Smooth muscle cell (in vitro differentiated cells): ENCODE measurements at regions not wholly inside any gene's neighbourhood (a gene's known extent, or its start where the extent isn't known, plus 50 kb on each side); places are given as distances from the start of the nearest gene placed in this dataset.

Experiments used
- DNase-seq: peaks from one replicate; lab custom pipeline; 2025; ENCODE audit not compliant: unreplicated experiment; lab: John Stamatoyannopoulos, UW
- H2AFZ ChIP-seq: fragments of 200-600 bp; sonication (generic); 2 replicates; pipeline ENCODE4 v1.6.0; 2016; ENCODE audit warnings: antibody characterized with exemption, low read depth, mild to moderate bottlenecking
- H3F3A ChIP-seq: fragments of 200-600 bp; sonication (generic); 2 replicates; pipeline ENCODE4 v1.6.0; 2017; ENCODE audit warnings: antibody characterized with exemption, low read depth
- H3K27ac ChIP-seq: fragments of 200-600 bp; sonication (generic); 2 replicates; pipeline ENCODE4 v1.5.1; 2016; ENCODE audit warnings: low read depth, mild to moderate bottlenecking
- H3K27me3 ChIP-seq: fragments of 200-600 bp; sonication (generic); 2 replicates; pipeline ENCODE4 v1.6.1; 2016; ENCODE audit warnings: low read depth, mild to moderate bottlenecking
- H3K36me3 ChIP-seq: fragments of 200-600 bp; sonication (generic); 2 replicates; pipeline ENCODE4 v1.5.1; 2016; ENCODE audit warnings: low read depth
- H3K4me1 ChIP-seq: fragments of 200-600 bp; sonication (generic); 2 replicates; pipeline ENCODE4 v1.5.1; 2016; ENCODE audit warnings: low read depth
- H3K4me2 ChIP-seq: fragments of 200-600 bp; sonication (generic); 2 replicates; pipeline ENCODE4 v1.6.0; 2016; ENCODE audit warnings: mild to moderate bottlenecking
- H3K4me3 ChIP-seq: fragments of 200-600 bp; sonication (generic); 2 replicates; pipeline ENCODE4 v1.5.1; 2016; ENCODE audit warnings: mild to moderate bottlenecking
- H3K79me2 ChIP-seq: fragments of 200-600 bp; sonication (generic); 2 replicates; pipeline ENCODE4 v1.6.0; 2016; ENCODE audit warnings: low read depth, mild to moderate bottlenecking
- H3K9ac ChIP-seq: fragments of 200-600 bp; sonication (generic); 2 replicates; pipeline ENCODE4 v1.6.0; 2016; ENCODE audit warnings: low read depth
- H3K9me3 ChIP-seq: fragments of 200-600 bp; sonication (generic); replicated peaks from 2 replicates; pipeline ENCODE4 v1.5.1; 2016; ENCODE audit warnings: low read depth
- H4K20me1 ChIP-seq: fragments of 200-600 bp; sonication (generic); 2 replicates; pipeline ENCODE4 v1.6.0; 2016; ENCODE audit warnings: low read depth
- CTCF ChIP-seq: fragments of 200-600 bp; sonication (generic); IDR thresholded peaks from 2 replicates; pipeline ENCODE4 v1.5.1; 2017; ENCODE audit warnings: borderline replicate concordance, mild to moderate bottlenecking, antibody characterized with exemption; ENCODE audit not compliant: insufficient read depth, poor library complexity, severe bottlenecking
- WGBS: methylation state at CpG from one replicate; pipeline ENCODE4 v1.1.7; 2016; ENCODE audit warnings: low lambda C conversion rate; 5-methylcytosine and 5-hydroxymethylcytosine counted together

- no peaks in the 10 kb centered on the region for H3K27me3 ChIP-seq
- no peak overlapping the region for H3K9ac ChIP-seq
- TF ChIP-seq CTCF, result no peak
- H3F3A ChIP-seq, result no peaks in the 10 kb centered on the region
- no peaks in the 10 kb centered on the region for H4K20me1 ChIP-seq
- H3K4me2 ChIP-seq, result no peak overlapping the region
- no peak for DNase-seq
- H3K9me3 ChIP-seq, result no peaks in the 10 kb centered on the region
- H3K4me1 ChIP-seq, result no peaks in the 10 kb centered on the region
- no peak overlapping the region for H3K27ac ChIP-seq
- no peaks in the 10 kb centered on the region for H3K79me2 ChIP-seq
- no peak overlapping the region for H3K4me3 ChIP-seq
- no peak overlapping the region for H2AFZ ChIP-seq
- WGBS, result 83% methylated on average over 4 of the region's 4 CpGs
- no peaks in the 10 kb centered on the region for H3K36me3 ChIP-seq
These were observed 182.8 kb upstream of the GDNF start for GRCh38 chr5:38022631-38023030.

GRCh38 chr5:38018016-38018415, 178.2 kb upstream of the GDNF start:
- TF ChIP-seq CTCF, result no peak
- Histone ChIP-seq H2AFZ (no peak overlapping the region), H3K27ac (no peak overlapping the region), H3F3A (no peaks in the 10 kb centered on the region), H3K36me3 (no peaks in the 10 kb centered on the region), H3K4me1 (no peaks in the 10 kb centered on the region), H3K4me3 (no peak overlapping the region), H3K9ac (no peak overlapping the region), H3K27me3 (peaks cover 4% of the 10 kb centered on the region), H3K9me3 (no peaks in the 10 kb centered on the region), H4K20me1 (no peaks in the 10 kb centered on the region), H3K4me2 (no peak overlapping the region), H3K79me2 (no peaks in the 10 kb centered on the region)
- 84% methylated on average over 6 of the region's 6 CpGs for WGBS
- DNase-seq, result no peak

DNA sequence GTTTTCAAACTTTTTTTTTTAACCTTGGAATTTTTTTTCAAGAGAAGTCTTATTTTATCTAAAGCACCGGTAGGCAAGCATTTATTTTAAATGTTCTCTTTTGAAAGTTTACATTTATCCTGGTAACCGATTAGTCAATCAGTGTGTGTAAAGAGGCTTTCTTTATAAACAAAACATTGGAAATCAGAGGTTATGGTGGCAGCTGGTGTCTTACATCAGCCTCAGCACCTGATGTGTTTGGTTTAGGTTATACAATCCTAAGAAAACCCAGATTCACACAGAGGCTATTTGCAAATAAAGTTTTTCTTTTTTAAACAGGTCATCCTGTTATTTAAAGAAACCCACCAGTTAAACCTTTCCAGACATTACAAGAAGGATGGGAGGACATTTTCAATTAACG, 173.3 kb upstream of the GDNF start:
- Histone ChIP-seq H3K4me3 (no peak overlapping the region), H4K20me1 (no peaks in the 10 kb centered on the region), H3K36me3 (no peaks in the 10 kb centered on the region), H3K79me2 (no peaks in the 10 kb centered on the region), H3K27me3 (peaks cover 4% of the 10 kb centered on the region), H3K9me3 (no peaks in the 10 kb centered on the region), H3K27ac (no peak overlapping the region), H2AFZ (no peak overlapping the region), H3K4me1 (no peaks in the 10 kb centered on the region), H3K4me2 (no peak overlapping the region), H3F3A (no peaks in the 10 kb centered on the region), H3K9ac (no peak overlapping the region)
- no peak for DNase-seq
- WGBS, result 75% methylated on average over 3 of the region's 3 CpGs
- TF ChIP-seq CTCF, result no peak

DNA sequence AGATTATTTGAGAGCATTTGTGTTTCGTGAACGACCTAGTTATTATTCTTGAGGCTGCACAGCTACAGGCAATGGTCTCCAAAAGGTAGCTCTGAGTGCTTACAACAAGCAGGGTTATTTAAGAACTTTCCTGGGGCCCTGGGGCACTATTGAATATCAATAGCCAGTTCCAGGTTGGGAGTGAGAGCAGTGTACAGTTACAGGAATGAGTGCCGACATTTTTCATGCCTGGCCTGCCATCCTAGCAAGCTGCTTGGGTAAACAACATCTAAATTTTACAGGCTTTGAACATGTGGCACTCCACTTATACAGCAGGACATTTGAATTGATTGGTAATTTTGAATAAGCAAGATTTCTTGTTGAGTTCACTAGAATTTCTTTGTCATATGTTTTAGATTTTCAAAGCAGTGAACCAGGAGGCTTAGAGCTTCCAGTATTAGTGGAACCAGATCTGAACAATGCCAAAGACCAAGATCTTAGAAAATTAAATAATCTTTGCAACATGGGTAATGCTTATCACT, 171.9 kb upstream of the GDNF start:
- no peak overlapping the region for H2AFZ ChIP-seq
- no peaks in the 10 kb centered on the region for H4K20me1 ChIP-seq
- peaks cover 4% of the 10 kb centered on the region for H3K27me3 ChIP-seq
- TF ChIP-seq CTCF, result no peak
- no peak overlapping the region for H3K27ac ChIP-seq
- no peak for DNase-seq
- no peak overlapping the region for H3K4me3 ChIP-seq
- H3F3A ChIP-seq, result no peaks in the 10 kb centered on the region
- H3K36me3 ChIP-seq, result no peaks in the 10 kb centered on the region
- H3K4me1 ChIP-seq, result no peaks in the 10 kb centered on the region
- WGBS, result 72% methylated on average over 3 of the region's 3 CpGs
- no peak overlapping the region for H3K4me2 ChIP-seq
- no peaks in the 10 kb centered on the region for H3K9me3 ChIP-seq
- no peak overlapping the region for H3K9ac ChIP-seq
- H3K79me2 ChIP-seq, result no peaks in the 10 kb centered on the region
